RWPE1 (cell line): ENCODE measurements at regions not wholly inside any gene's neighbourhood (a gene's known extent, or its start where the extent isn't known, plus 50 kb on each side); places are given as distances from the start of the nearest gene placed in this dataset.
A peak's percentile ranks its signal among the peaks of the same experiment; 100 is the strongest.
"Not testable (repeated sequence)": the region's sequence is repeated elsewhere in the genome, so short reads cannot be mapped to it uniquely, and the experiment has no call there.

Experiments
- CTCF ChIA-PET: fragments of 350-600 bp; sonication (Branson Sonifier 250); formaldehyde crosslinking; extraction: SDS; loops from one replicate; lab custom pipeline; 2021; lab: Yijun Ruan, JAX
- POLR2A ChIA-PET: fragments of 400-600 bp; formaldehyde crosslinking; extraction: SDS; loops from one replicate; lab custom pipeline; 2020; ENCODE audit warnings: antibody characterized with exemption; ENCODE audit not compliant: low non-redundant PET; lab: Yijun Ruan, JAX
- DNase-seq: peaks from one replicate; pipeline ENCODE4 v3.0.0; 2012; ENCODE audit warnings: low spot score
- H3K27ac ChIP-seq: fragments of 450-650 bp; 2 replicates; pipeline ENCODE4 v1.5.1; 2017
- CTCF ChIP-seq: fragments of 450-650 bp; conservative IDR thresholded peaks from 2 replicates; pipeline ENCODE4 v1.5.1; 2017; ENCODE audit warnings: low read depth, mild to moderate bottlenecking

- DNase-seq: no peak
- TF ChIP-seq CTCF: no peak
- ChIA-PET POLR2A (no interaction called here), CTCF (interaction anchor here (0.6 kb wide), 1 partner anchor 391 kb away, joined by 4 read pairs; no protein-coding TSS in a partner anchor)
- H3K27ac ChIP-seq: no peak overlapping the region
Measured at GRCh38 chr6:14291331-14291730, 173.8 kb downstream of the CD83 start.

GRCh38 chr6:14292119-14292518, 174.5 kb downstream of the CD83 start:
- POLR2A ChIA-PET: no interaction called here
- CTCF ChIA-PET: no interaction called here
- TF ChIP-seq CTCF: no peak
- no peak for DNase-seq
- no peak overlapping the region for H3K27ac ChIP-seq

GRCh38 chr6:14294270-14294951, 176.8 kb downstream of the CD83 start:
- CTCF ChIA-PET: no interaction called here
- no peak overlapping the region for H3K27ac ChIP-seq
- POLR2A ChIA-PET: interaction anchor here (0.5 kb wide), 1 partner anchor 432 kb away, joined by 3 read pairs; no protein-coding TSS in a partner anchor
- no peak for TF ChIP-seq CTCF
- DNase-seq: no peak

- H3K27ac ChIP-seq, DNase-seq, CTCF ChIA-PET, POLR2A ChIA-PET: not testable (repeated sequence)
Measured at GRCh38 chr6:14296698-14297097, 179.1 kb downstream of the CD83 start.

- POLR2A ChIA-PET, H3K27ac ChIP-seq, CTCF ChIA-PET, DNase-seq: not testable (repeated sequence)
Measured at GRCh38 chr6:14297118-14297517, 179.5 kb downstream of the CD83 start.

GRCh38 chr6:14300189-14300588, 182.6 kb downstream of the CD83 start:
- CTCF ChIA-PET, H3K27ac ChIP-seq, POLR2A ChIA-PET, DNase-seq: not testable (repeated sequence)

- CTCF ChIA-PET, DNase-seq, H3K27ac ChIP-seq, POLR2A ChIA-PET: not testable (repeated sequence)
Measured at GRCh38 chr6:14300721-14301120, 183.1 kb downstream of the CD83 start.

- CTCF ChIA-PET, POLR2A ChIA-PET, H3K27ac ChIP-seq, DNase-seq: not testable (repeated sequence)
Measured at GRCh38 chr6:14301477-14301876, 183.9 kb downstream of the CD83 start.

GRCh38 chr6:14305131-14305530, 187.6 kb downstream of the CD83 start:
- H3K27ac ChIP-seq: no peak overlapping the region
- DNase-seq: peak; percentile 49
- CTCF ChIA-PET: no interaction called here
- no peak for TF ChIP-seq CTCF
- POLR2A ChIA-PET: no interaction called here
